GM21526 (cell line): ENCODE measurements at regions not wholly inside any gene's neighbourhood (a gene's known extent, or its start where the extent isn't known, plus 50 kb on each side); places are given as distances from the start of the nearest gene placed in this dataset.
"Not testable (repeated sequence)": the region's sequence is repeated elsewhere in the genome, so short reads cannot be mapped to it uniquely, and the experiment has no call there.

ENCODE experiments used
- ATAC-seq: cut with Tn5 transposase; IDR thresholded peaks from one replicate; pipeline ENCODE4 v1.9.1; 2021; ENCODE audit warnings: moderate library complexity; ENCODE audit not compliant: unreplicated experiment, low FRiP score

DNA sequence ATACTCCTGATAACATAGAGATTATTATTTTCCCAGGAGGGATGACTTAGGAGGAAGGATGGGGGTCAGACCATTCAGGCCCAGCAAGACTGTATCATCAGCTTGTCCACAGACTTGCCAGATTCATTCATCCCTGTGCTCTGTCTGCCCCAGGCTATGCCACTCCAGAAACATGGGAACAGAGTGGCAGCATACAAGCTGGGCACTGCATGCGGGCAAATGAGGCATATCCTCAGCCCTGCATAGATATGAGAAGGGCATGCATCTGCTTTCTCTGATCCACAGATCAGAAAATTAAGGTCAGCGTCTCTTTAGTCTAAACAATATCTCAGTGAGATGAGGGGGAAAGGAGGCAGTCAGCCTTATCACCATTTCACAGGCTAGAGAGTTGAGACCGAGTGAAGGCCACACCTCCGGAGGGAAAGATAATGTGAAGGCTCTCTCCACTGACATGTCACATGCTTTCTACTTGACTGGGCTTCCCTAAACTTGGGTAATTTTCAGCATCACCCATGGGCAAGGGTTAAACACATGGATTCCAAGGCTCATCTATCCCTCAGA is 140.5 kb downstream of the TFAP2B start:
- no peak for ATAC-seq

DNA sequence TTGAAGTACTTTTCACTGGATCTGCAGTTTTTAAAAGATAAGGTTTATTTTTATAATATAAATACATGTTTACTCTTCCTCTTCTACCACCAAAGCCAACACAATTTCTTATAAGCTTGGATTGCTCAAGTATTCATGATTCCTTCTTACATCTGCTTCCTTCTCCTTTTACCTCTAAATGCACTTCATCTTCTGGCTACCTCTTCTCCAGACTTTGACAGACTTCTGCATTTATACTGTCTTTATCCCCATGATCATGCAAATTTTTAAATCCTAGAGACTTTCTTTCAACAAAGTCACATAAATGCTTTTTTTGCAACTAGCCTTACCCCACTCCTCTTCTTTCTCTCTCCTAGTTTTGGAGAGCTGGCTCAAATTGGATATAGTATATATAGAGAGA is 142.9 kb downstream of the TFAP2B start:
- no peak for ATAC-seq

DNA sequence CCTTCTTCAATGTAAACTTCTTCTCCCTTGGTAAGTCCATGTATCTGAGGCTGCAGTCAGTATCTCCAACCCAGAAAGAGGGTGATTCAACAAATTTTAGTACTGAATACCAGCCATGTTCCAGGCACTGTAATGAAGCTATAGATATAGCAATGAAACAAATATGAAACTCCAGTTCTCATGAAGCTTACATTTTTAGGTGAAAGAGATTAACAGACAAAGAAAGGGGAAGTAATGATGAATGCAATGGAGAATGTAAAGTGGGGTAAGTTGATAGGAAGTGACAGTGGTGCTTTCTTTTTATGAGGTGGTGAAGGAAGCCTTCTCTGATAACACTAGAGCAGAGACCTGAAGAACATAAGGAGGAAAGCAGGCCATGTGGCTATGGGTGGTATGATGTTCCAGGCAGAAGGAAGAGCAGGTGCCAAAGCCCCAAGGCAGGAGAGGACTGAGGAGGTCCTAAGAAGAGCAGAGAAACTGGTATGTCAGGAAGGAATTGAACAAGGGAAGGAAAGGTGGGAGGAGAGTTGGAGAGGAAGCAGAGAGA is 143.6 kb downstream of the TFAP2B start:
- ATAC-seq = no peak

DNA sequence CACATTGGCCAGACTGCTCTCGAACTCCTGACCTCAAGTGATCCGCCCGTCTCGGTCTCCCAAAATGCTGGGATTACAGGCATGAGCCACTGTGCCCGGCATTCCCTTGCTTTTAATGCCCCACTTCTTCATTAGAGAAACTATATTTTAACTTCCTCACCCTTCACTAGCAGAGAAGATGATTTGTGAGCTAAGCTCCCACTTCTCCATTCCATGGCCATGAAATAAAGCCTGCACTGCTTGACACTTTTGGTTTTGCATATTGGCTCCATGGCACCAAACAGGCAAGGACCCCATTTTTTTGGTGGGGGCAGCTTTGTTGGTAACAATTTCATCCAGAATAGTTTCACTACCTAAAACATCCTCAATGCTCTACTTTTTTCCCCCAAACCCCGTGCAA is 145.3 kb downstream of the TFAP2B start:
- ATAC-seq = no peak

DNA sequence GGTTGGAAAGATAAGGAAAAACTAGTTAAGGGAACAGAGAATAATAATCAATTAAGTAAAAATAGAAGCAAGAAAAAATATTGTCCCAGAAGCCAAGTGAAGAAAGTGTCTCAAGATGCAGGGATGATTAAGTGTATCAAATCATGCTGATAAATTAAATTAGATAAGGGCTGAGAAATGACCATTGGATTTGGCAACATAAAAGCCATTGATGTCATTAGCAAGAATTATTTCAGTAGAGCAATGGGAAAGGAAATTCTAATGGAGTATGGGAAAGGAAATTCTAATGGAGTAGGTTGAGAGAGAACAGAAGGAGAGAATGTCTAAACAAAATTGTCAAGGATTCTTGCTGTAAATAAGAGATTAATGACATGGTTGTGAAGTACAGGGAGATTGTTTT is 146.8 kb downstream of the TFAP2B start:
- ATAC-seq = no peak

DNA sequence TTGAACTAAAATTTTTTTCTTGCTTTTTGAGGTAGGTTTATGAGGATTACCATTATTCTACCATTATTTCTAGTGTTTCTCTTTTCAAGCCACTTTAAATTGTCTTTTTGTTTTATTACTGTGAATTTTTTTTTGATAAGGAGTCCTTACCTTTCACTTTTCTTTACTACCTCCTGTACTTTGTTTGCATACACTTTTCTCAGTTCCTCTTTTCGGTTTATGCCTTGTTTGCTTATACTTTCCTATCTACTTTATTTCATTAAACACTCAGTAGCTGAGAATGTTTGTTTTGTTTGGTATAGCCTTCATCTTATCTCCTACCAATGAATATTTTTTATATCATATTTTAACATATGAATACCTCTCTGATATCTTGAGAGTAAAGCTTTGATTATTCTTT is 147.9 kb downstream of the TFAP2B start:
- ATAC-seq = peak; percentile 96

DNA sequence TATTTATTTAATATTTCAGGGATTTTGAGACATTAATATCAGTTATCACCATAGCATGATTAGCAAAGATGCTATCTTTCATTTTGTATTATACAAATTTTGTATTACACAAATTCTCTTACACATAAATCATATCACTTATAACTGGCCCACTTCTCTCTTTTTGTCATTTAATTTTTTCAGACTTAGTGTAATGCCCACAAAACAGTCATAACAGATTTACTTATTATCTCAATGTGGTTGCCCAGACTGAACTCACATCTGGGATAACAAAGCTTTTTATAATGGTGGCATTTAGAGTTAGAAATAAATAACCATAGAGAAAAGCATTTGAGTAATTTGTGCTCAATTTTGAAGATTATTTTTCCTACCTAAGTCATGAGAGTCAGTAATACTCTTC is 148.3 kb downstream of the TFAP2B start:
- ATAC-seq = no peak

DNA sequence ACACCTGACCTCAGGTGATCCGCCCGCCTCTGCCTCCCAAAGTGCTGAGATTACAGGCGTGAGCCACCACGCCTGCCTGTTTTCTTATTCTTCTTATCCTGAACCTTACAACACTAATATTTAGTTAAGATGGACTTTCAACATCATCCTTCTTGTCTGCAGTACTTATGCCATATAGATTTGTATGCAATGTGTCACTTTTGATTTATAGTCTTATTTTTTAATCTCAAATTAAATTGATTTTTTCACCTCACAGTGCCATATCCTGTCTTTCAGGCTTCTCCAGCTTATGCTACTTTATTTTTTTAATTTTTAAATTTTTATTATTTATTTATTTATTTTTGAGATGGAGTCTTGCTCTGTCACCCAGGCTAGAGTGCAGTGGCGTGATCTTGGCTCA is 149.6 kb downstream of the TFAP2B start:
- not testable (repeated sequence) for ATAC-seq

DNA sequence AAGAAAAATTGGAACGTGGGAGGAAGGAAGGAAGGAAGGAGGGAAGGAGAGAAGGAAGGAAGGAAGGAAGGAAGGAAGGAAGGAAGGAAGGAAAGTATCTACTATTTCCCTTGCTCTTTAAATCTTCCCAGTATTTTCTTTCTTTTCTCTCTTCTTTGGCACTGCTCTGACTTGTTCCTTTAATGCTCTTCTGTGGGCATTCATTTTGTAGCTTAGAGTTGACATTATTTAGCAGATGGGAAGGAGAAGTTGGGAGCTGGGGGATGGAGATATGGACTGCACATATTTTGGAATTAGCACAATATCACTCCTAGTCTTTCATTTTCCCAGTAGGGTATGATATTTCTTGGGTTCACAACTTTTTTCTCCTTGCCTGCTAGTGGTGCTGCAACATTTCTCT is 152.2 kb downstream of the TFAP2B start:
- ATAC-seq = no peak

DNA sequence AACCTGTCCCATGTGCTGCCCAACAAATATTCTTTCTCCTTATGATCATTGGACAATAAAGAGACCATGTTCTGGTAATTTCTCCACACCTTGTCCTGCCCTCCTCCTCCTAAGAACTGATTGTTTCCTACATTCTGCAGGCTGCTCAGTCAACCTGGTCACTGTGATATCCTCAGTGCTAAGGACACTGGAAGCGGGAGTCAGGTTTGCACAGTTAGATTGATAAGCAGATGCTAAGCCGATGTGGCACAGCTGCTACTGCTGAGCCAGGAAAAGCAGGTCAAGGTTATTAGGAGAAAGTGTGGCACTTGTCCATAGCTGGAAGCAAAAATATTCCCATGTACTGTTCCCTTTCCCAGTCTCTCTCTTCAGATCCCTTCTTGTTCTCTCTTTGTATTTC is 154.8 kb downstream of the TFAP2B start:
- no peak for ATAC-seq

DNA sequence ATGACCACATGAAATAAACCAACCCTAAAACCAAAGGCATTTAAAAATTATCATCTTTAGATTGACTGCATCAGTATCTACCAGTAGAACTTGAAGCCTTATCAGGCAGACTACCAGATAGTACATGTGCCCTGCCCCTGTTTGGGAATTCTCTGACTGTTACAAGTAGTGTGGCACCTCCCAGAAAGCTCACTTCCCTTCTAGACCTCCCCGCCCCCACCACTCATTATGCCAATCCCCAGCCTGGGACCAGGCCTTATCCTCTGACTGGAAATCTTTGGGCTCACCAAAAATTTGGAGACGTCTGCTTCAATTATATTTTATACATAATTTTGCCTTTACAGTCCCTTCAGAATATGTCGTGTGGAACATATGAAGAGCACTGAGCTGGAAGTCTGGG is 155.6 kb downstream of the TFAP2B start:
- no peak for ATAC-seq

DNA sequence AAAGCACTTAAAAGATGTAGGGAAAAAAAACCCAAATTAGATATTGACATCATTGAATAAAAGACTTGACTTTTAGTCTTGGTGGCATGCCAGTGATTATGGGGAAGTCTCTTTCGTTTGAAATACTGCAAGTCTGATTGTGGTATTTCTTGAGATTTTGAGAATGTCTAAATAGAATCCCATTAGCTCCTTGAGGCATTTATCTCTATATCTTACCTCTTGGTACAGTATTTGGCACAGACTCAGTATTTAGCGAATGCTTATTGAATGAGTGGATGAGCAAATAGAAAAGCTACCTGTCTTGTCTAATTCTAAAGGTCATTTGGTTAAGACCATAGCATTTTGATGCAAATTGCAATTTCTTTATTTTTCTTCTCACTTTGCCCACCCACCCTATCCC is 156.5 kb downstream of the TFAP2B start:
- no peak for ATAC-seq

DNA sequence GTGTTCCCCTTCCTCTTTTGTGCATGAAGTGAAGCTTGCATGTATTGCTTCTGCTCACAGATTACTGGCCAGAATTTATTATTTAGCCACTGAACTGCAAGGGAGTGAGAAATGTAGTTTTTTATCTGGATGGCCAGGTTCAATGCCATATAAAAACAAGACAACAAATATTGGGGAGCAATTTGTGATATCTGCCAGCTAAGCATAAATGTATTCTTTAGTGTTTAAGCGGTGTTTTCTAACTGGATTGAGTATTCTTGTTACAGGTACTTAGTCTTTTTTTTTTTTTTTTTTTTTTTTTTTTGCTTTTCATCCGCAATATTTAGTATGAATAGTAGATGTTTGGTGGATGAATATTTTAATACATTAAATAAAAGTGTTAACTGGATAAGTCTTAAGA is 158.2 kb downstream of the TFAP2B start:
- ATAC-seq = no peak

DNA sequence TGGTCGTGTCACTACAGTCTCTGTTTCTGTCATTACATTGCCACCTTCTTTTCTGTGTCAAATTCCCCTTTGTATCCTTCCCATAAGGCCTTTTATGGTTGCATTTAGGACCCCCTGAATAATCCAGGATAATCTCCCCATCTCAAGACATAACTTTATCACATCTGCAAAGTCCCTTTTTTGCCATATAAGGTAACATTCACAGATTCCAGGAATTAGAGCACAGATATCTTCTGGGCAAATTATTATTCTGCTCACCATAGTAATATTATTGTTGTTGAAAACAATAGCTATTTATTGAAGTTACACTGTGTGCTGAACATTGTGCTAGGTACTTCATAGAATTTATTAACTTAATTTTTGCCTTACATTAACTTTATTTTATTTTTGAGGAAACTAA is 159.1 kb downstream of the TFAP2B start:
- ATAC-seq = no peak

DNA sequence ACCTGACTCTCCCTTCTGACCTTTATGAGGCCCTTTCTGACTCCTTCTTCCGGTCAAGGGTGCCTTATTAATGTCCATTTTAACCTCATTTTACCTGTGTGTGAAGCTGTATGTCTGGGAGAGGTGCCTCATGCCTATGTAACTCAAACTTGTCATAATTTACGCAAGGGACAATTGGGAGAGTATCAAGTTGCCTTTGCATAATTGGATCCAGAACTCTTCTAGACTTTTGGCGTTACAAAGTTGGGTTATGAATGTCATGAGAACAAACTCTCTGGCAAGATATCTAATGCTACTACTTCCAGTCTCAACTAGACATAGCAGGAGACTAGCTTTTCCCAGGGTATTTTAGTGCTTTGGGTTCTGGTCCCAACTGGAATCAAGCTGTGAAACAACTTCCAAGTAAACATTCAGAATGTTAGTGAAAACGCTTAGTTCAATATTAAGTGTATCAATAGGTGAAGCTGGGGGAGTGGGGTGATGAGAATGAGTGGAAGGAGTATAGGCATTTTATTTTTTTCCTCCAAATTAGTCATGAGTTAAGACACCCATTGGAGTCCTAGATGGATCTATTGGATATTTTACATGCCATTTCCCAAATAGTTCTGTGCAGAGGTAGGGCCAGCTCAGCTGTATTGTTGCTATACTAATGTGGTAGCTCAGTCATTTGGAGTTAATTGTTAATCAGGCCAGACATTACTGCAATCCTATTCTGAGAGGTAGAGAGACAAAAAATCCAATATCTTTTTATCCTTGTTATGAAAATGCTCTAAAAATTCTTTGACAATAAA is 159.9 kb downstream of the TFAP2B start:
- ATAC-seq = no peak

DNA sequence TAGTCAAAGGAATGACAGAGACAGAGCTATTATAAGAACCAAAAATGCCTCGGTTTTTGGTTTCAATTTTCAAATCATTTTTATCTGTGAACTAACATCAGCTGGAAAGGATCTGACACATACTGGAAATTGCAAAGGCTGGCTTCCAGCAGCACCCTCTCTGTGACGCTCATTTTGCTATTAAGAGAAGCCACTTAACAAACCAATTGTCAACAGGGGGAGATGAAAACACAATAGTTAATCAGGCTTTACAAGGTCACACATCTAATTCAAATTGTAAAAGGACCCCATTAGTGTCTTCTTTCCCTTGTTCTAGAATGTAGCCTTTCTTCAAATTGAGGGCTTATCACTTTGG is 160.5 kb downstream of the TFAP2B start:
- no peak for ATAC-seq

DNA sequence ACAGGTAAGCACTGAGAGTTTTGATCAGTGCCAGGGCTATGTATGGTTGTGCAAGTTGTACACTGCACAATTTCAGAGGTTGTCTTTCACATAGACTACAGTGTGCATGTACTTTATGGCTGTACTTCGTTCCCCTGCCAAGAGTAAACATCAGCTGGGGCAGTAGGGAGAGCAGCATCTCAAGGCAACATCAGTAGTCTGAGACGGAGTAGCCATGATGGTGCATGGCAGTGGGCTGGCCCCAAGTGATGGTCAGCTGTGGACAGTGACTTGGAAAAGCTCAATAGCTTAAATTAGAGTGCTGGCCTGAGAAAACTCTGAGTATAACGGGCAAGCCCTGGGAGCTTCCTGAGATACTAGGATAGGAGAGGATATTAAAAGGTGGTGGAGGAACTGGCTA is 165.5 kb downstream of the TFAP2B start:
- no peak for ATAC-seq

DNA sequence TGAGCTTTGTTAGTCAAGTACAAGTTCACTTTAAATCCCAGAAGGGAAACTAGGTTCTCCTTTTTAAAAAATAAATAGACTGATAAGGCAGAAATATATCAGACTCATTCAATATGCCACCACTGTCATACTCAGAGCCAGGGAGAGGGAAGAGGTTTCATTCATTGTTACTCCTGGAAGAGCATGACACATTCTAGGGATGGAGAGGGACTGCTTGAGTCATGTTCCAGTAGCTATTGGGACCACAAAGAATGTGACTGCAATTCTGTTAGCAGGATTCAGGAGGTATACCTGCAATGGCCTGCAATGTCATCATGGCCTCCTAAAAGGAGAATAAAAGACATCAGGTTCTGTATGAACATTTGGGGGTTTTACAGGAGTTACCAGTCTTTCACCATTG is 167.6 kb downstream of the TFAP2B start:
- ATAC-seq = no peak

DNA sequence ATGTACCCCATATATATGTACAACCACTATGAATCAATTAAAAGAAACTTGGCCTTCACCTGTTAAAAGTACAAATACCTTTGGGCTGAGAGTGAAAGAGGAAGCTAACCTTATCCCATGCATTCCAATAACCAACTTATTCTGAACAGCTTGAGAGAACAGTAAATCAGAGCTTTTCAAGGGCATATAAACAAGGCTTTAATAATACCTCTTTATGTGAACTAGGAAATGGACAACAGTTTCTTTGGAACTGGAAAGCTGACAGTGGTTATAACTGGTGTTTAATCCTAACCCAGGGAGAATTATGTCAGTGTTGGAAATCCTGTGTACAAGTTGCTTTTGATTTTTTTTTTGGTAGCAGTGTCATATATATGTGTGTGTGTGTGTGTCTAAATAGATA is 170.5 kb downstream of the TFAP2B start:
- ATAC-seq = no peak

DNA sequence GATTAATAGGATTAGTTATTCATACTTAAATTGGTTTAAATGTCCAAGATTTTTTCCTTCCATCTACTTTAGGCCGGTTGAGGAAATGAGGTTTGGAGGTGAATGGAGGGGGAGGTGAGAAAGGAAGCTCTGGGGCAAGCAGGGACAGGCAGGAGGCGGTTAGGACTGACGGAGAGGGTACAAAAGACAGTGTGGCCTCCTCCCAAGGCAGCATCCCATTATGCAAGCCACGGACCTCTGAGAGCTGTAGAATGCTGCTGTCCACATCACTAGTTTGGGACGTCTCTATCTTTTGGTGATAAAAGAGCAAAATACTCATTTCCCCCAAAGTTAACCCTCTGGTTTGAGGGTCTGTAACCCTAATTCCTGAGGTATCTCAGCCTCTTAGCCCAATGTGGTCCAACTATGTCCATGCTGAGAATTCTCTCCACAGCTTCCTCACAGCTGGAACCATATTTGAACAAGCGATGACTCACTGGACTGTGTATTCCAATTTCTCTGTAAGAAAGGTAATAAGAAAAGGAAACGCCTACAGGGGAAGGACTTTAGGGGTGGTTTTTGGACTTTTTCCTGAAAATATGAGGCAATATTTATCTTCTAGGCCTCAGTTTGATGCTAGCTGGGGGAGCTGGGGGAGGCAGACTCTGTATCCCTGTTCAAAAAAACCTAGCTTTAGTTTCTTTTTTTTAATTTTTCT is 172.2 kb downstream of the TFAP2B start:
- ATAC-seq = no peak

DNA sequence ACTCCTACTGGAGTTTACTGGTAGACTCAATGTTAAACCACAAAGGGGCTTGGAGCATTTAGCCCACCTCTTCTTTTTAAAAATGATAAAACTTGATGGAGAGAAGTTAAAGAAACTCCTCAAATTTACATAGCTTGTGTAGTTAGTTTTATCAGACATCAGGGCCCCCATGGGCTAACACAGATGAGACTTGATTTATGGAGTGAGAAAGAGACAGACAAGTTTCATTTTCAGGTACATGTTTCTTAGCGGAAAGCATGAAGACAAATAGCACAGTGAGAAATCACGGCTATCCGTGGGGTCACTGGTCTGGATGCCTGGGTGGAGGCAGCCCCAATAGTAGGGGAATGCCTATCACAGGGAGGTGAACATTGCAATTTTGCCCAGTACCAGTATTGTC is 173.6 kb downstream of the TFAP2B start:
- no peak for ATAC-seq
